GM12878 (cell line): ENCODE measurements at regions not wholly inside any gene's neighbourhood (a gene's known extent, or its start where the extent isn't known, plus 50 kb on each side); places are given as distances from the start of the nearest gene placed in this dataset.

Source experiments
- ATAC-seq: fragments of 200-7000 bp; cut with Tn5 transposase; 3 replicates; pipeline ENCODE4 v1.9.1; 2020; ENCODE audit warnings: mild to moderate bottlenecking, moderate library complexity
- BruUV-seq: library from RNA; stranded (reverse); fragments of 400-500 nt; replicated peaks from 2 replicates; lab custom pipeline; 2021; lab: Mats Ljungman, UMichigan
- CTCF ChIA-PET: fragments of 300-600 bp; sonication (Branson Sonifier 250); formaldehyde crosslinking; extraction: SDS; loops from one replicate; lab custom pipeline; 2021; ENCODE audit warnings: inconsistent platforms; lab: Yijun Ruan, JAX
- POLR2A ChIA-PET: fragments of 350-600 bp; formaldehyde crosslinking; extraction: SDS; loops from one replicate; lab custom pipeline; 2021; ENCODE audit warnings: inconsistent platforms; lab: Charles Lee
- RAD21 ChIA-PET: fragments of 300-600 bp; sonication (Branson Sonifier 250); formaldehyde crosslinking; loops from one replicate; lab custom pipeline; 2023; ENCODE audit warnings: antibody characterized with exemption; ENCODE audit not compliant: unreplicated experiment; lab: Charles Lee
- SMC1A ChIA-PET: fragments of 300-600 bp; sonication (Branson Sonifier 250); formaldehyde crosslinking; loops from one replicate; lab custom pipeline; 2023; ENCODE audit not compliant: unreplicated experiment, uncharacterized antibody; lab: Charles Lee
- DNase-seq: peaks from one replicate; pipeline ENCODE4 v3.0.0-alpha.2; 2011; ENCODE audit warnings: low read depth, low spot score
- FAIRE-seq: peaks from 3 replicates; lab custom pipeline; 2011; peaks lifted over from hg19 to GRCh38; lab: Jason Lieb, UNC
- H2AFZ ChIP-seq: 2 replicates; pipeline ENCODE4 v1.6.0; 2011; ENCODE audit warnings: low read depth, low read length, control low read depth; ENCODE audit not compliant: control insufficient read depth
- H3K27ac ChIP-seq: 2 replicates; pipeline ENCODE4 v1.5.1; 2011; ENCODE audit warnings: control low read depth; ENCODE audit not compliant: control insufficient read depth, insufficient read depth
- H3K27me3 ChIP-seq, 2 experiments: replicated peaks in 1 of 2; 2 replicates each; pipeline versions ENCODE4 v1.6.0 to v1.6.1; 2011; ENCODE audit warnings: low read length in 1 of 2; ENCODE audit not compliant: control insufficient read depth in 2 of 2, insufficient read depth in 2 of 2
- H3K36me3 ChIP-seq, 2 experiments: 2 replicates each; pipeline ENCODE4 v1.5.1; 2011; ENCODE audit warnings: low read length in 1 of 2; ENCODE audit not compliant: control insufficient read depth in 2 of 2, insufficient read depth in 2 of 2
- H3K4me1 ChIP-seq: 2 replicates; pipeline ENCODE4 v1.6.1; 2011; ENCODE audit warnings: mild to moderate bottlenecking, low read length, moderate library complexity, mixed read lengths; ENCODE audit not compliant: control insufficient read depth, insufficient read depth
- H3K4me2 ChIP-seq: 2 replicates; pipeline ENCODE4 v1.6.0; 2011; ENCODE audit warnings: control low read depth; ENCODE audit not compliant: control insufficient read depth, insufficient read depth
- H3K4me3 ChIP-seq: fragments of 200-600 bp; sonication (generic); 2 replicates; pipeline ENCODE4 v1.5.1; 2016
- H3K79me2 ChIP-seq: 2 replicates; pipeline ENCODE4 v1.6.0; 2011; ENCODE audit warnings: low read length; ENCODE audit not compliant: control insufficient read depth, insufficient read depth
- H3K9ac ChIP-seq: 2 replicates; pipeline ENCODE4 v1.8.0; 2011; ENCODE audit warnings: low read length, control low read depth, mixed read lengths; ENCODE audit not compliant: control insufficient read depth, insufficient read depth
- H3K9me3 ChIP-seq: replicated peaks from 3 replicates; pipeline ENCODE4 v1.5.1; 2011; ENCODE audit warnings: mild to moderate bottlenecking, low read length; ENCODE audit not compliant: control insufficient read depth, insufficient read depth
- H4K20me1 ChIP-seq: 2 replicates; pipeline ENCODE4 v1.6.0; 2011; ENCODE audit not compliant: control insufficient read depth, insufficient read depth
- DPF2 ChIP-seq: fragments of 450-650 bp; IDR thresholded peaks from 2 replicates; pipeline ENCODE4 v1.6.1; 2017; ENCODE audit warnings: mild to moderate bottlenecking
- ESRRA ChIP-seq: IDR thresholded peaks from 2 replicates; pipeline ENCODE4 v1.6.1; 2012; ENCODE audit warnings: mild to moderate bottlenecking, low read length, improper control_type of control experiment
- GABPA ChIP-seq: IDR thresholded peaks from 2 replicates; pipeline ENCODE4 v1.6.1; 2014; ENCODE audit warnings: antibody characterized with exemption, low read depth, mild to moderate bottlenecking, inconsistent platforms
- GATAD2B ChIP-seq: fragments of 450-650 bp; conservative IDR thresholded peaks from 2 replicates; pipeline ENCODE4 v1.6.1; 2017; ENCODE audit warnings: low read depth, mild to moderate bottlenecking, moderate library complexity
- IRF5 ChIP-seq: fragments of 450-650 bp; IDR thresholded peaks from 2 replicates; pipeline ENCODE4 v1.6.1; 2017; ENCODE audit warnings: borderline replicate concordance
- MEF2B ChIP-seq: fragments of 450-650 bp; IDR thresholded peaks from 2 replicates; pipeline ENCODE4 v1.6.1; 2018; ENCODE audit warnings: mild to moderate bottlenecking, moderate library complexity; ENCODE audit not compliant: partially characterized antibody, poor library complexity, severe bottlenecking
- MYC ChIP-seq: IDR thresholded peaks from 2 replicates; pipeline ENCODE4 v1.6.1; 2011; ENCODE audit warnings: mild to moderate bottlenecking, low read length, moderate library complexity, inconsistent platforms; ENCODE audit not compliant: insufficient read depth, insufficient replicate concordance, insufficient read length, severe bottlenecking
- NFXL1 ChIP-seq: fragments of 450-650 bp; IDR thresholded peaks from 2 replicates; pipeline ENCODE4 v1.6.1; 2017; ENCODE audit warnings: antibody characterized with exemption, mild to moderate bottlenecking, borderline replicate concordance
- RB1 ChIP-seq: fragments of 450-650 bp; formaldehyde crosslinking; IDR thresholded peaks from 2 replicates; pipeline ENCODE4 v1.6.1; 2017; ENCODE audit warnings: mild to moderate bottlenecking, borderline replicate concordance
- RBBP5 ChIP-seq: fragments of 200-600 bp; sonication (generic); conservative IDR thresholded peaks from 2 replicates; pipeline ENCODE4 v1.6.1; 2016
- SMARCA5 ChIP-seq: fragments of 450-650 bp; IDR thresholded peaks from 2 replicates; pipeline ENCODE4 v1.6.1; 2017; ENCODE audit warnings: mild to moderate bottlenecking
- TCF3 ChIP-seq: IDR thresholded peaks from 2 replicates; pipeline ENCODE4 v1.6.1; 2012; ENCODE audit warnings: low read depth, mild to moderate bottlenecking, low read length, borderline replicate concordance; ENCODE audit not compliant: insufficient read depth
- ZZZ3 ChIP-seq: IDR thresholded peaks from 2 replicates; pipeline ENCODE4 v1.6.1; 2011; ENCODE audit warnings: low read depth; ENCODE audit not compliant: control insufficient read depth, insufficient read length
- WGBS: methylation state at CpG from one replicate; pipeline ENCODE4 v1.1.6; 2016; ENCODE audit warnings: low lambda C conversion rate; ENCODE audit not compliant: insufficient replicate concordance, insufficient coverage; ENCODE audit errors: missing lambda C conversion rate; 5-methylcytosine and 5-hydroxymethylcytosine counted together
- in situ Hi-C: fragments of 300-500 bp; cut with MboI; formaldehyde crosslinking; loops from 9 replicates; pipeline ENCODE4 v1.14.3; 2018; ENCODE audit warnings: mixed read lengths
- intact Hi-C: fragments of 100-400 bp; cut with micrococcal nuclease; formaldehyde crosslinking; loops from one replicate; pipeline ENCODE4 v1.14.2; 2022; ENCODE audit not compliant: unreplicated experiment

- DNase-seq (no peak), FAIRE-seq (no peak), ATAC-seq (no peak)
- 14% methylated on average over 5 of the region's 5 CpGs for WGBS
- no peaks in the 10 kb centered on the region for H3K4me1 ChIP-seq
- H3K9ac ChIP-seq = no peak overlapping the region
- H3K27ac ChIP-seq = no peak overlapping the region
- intact Hi-C loops = no loop called here
- H3K4me2 ChIP-seq = no peak overlapping the region
- TF ChIP-seq NFXL1 (no peak), DPF2 (no peak), SMARCA5 (no peak), GATAD2B (no peak), TCF3 (no peak), MYC (no peak)
- ChIA-PET POLR2A (no interaction called here), SMC1A (no interaction called here), CTCF (no interaction called here), RAD21 (no interaction called here)
- no peaks in the 10 kb centered on the region for H3K79me2 ChIP-seq
- H3K27me3 ChIP-seq = no peaks in the 10 kb centered on the region
- in situ Hi-C loops = no loop called here
- no peak overlapping the region for H3K4me3 ChIP-seq
- H4K20me1 ChIP-seq = no peaks in the 10 kb centered on the region
- no TSS peak for BruUV-seq
- no peak overlapping the region for H2AFZ ChIP-seq
- peaks cover 10% of the 10 kb centered on the region; the same call in 2 of the 3 replicates for H3K9me3 ChIP-seq
- H3K36me3 ChIP-seq = no peaks in the 10 kb centered on the region
Measured at GRCh38 chr1:172912765-172913260, 137.9 kb downstream of the TNFSF18 start.

- TF ChIP-seq MEF2B = no peak
- no peak for TF ChIP-seq RBBP5
- no peak for TF ChIP-seq ZZZ3
- TF ChIP-seq GABPA = no peak
- TF ChIP-seq IRF5 = no peak
- TF ChIP-seq ESRRA = no peak
- TF ChIP-seq RB1 = no peak
- in situ Hi-C loops = no loop called here
- ChIA-PET RAD21 (no interaction called here), SMC1A (no interaction called here), CTCF (no interaction called here), POLR2A (no interaction called here)
- Histone ChIP-seq H3K79me2 (no peaks in the 10 kb centered on the region), H3K9me3 (peaks cover 10% of the 10 kb centered on the region; the same call in 2 of the 3 replicates), H3K36me3 (no peaks in the 10 kb centered on the region), H2AFZ (no peak overlapping the region), H3K4me1 (no peaks in the 10 kb centered on the region), H3K27me3 (no peaks in the 10 kb centered on the region), H3K4me3 (no peak overlapping the region), H4K20me1 (no peaks in the 10 kb centered on the region), H3K9ac (no peak overlapping the region), H3K27ac (no peak overlapping the region), H3K4me2 (no peak overlapping the region)
- DNase-seq (no peak), FAIRE-seq (no peak), ATAC-seq (no peak)
- intact Hi-C loops = no loop called here
- no TSS peak for BruUV-seq
- WGBS = 43% methylated on average over 3 of the region's 3 CpGs
Measured at GRCh38 chr1:172914501-172915144, 136.1 kb downstream of the TNFSF18 start.
